Stimulated activated CD4-positive, alpha-beta T cell treated with anti-CD3 and anti-CD28 coated beads, Interleukin-1b, Interleukin-23, amount 100 ng/mL, for 4 hours (primary cell): ENCODE measurements at regions not wholly inside any gene's neighbourhood (a gene's known extent, or its start where the extent isn't known, plus 50 kb on each side); places are given as distances from the start of the nearest gene placed in this dataset.
"Not testable (repeated sequence)": the region's sequence is repeated elsewhere in the genome, so short reads cannot be mapped to it uniquely, and the experiment has no call there.

Experiments
- DNase-seq, 2 donors: peaks; one replicate each; pipeline ENCODE4 v3.0.0-alpha.2; 2020; ENCODE audit warnings: low read depth in 2 of 2

GRCh38 chr6:164079275-164079600, 664.7 kb downstream of the QKI start:
- DNase-seq: no peak

- DNase-seq: no peak
Measured at GRCh38 chr6:164078532-164079274, 664.2 kb downstream of the QKI start.

GRCh38 chr6:164076818-164077532, 662.5 kb downstream of the QKI start:
- not testable (repeated sequence) for DNase-seq

- no peak for DNase-seq
Measured at GRCh38 chr6:164075981-164076615, 661.6 kb downstream of the QKI start.

GRCh38 chr6:164072240-164072666, 657.7 kb downstream of the QKI start:
- no peak for DNase-seq

DNA sequence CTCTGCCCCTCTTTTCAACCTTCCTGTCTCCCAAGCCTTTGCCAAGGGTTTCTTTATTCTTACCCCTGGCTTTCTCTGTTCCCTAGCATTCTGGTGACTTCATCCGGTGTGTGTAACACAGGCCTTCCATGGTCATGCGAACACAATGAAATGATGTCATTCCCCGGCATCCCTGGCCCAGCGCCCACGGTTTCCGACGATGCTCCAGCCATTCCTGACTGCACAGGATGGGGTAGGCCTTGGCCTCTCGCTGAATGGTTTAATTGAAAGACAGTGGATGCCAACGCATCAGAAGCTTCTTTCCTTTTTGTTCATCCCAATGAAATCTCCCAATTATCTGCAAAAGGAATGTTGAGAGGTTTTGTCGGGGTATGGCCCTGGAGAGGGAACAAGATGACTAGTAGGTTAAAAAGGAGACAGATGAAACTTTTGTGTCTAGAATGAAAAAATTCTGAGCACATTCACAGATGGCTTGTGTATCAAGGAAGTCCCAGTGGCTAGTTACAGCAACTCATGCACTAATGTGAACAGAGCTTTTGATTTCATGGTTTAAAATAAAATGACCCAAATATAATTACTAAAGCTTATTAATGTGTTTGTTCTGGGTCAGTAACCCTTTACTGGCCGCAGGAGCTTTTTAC, 655.0 kb downstream of the QKI start:
- DNase-seq: no peak

DNA sequence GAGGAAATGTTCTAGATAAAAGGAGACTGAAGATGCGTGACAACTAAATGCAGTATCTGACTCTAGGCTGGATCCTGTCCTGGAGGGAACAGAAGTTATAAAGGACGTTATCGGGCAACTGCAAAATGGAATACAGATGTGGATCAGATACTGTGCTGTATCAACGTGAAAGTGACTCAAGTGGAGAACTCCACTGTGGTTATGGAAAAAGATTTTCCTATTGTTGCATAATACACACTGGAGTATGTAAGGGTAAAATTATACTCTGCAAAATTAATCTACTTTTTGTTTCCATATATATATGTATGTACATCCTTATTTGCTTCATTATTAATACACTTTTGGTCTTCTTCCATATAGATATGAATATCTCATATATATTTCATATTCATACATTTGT, 654.0 kb downstream of the QKI start:
- no peak for DNase-seq

GRCh38 chr6:164066766-164067165, 652.2 kb downstream of the QKI start:
- no peak for DNase-seq

DNA sequence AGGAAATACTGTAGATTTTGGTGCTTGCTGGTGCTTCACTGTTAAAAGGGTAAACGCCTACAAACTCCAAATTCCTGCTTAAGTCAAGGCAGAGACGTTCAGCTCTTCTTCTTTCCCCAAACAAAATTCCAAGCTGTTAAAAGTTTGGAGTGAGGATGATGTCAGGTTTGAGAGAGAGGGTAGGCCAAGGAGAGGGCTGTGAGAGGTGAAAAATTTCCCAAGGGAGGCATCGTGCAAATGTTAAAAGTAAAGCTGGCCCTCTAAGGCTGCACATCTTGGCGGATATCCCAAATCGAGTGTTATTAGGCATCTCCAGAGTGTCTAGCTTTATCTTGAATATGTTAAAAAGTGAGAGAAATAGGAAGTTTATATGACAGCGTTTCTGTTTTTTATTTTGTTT, 651.8 kb downstream of the QKI start:
- no peak for DNase-seq

DNA sequence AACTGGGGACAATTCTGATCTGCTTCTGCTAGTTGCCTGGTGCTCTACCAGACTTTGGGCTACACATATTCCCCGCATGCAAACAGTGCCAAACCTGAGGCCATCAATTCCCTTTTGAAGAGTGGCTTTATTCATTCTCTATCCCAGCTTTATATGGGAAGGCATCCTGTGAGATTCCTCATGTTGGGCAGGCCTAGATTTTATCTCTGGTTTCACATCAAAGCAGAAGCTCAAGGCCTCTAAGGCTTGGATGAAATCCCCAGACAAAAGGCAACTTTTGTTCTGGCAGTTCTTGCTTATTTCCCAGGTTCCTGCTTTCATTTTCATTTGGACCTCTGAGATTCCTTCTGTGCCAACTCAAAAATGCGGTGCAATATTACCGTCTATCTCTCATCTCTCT, 648.8 kb downstream of the QKI start:
- no peak for DNase-seq

- no peak for DNase-seq
Measured at GRCh38 chr6:164062872-164063271, 648.4 kb downstream of the QKI start.

- no peak for DNase-seq
Measured at GRCh38 chr6:164057876-164058275, 643.4 kb downstream of the QKI start.

DNA sequence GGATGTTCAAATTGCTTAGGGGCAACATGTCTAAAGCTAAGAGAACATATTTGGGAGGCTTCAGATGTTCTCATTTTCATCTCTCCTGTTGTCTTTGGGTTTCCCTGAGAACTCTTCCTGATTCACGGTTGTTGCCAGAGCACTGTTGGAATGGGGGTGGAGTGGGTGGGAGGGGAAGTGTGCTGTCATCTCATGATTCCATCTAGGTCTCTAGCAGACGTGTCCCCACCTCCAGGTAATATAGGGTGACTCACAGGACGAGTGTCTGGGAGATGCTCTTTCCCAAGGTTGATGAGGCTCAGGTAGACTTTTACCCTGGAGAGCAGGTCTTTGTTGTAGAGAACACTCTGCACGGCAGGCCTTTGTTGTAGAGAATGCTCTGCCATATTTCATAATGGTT, 636.9 kb downstream of the QKI start:
- DNase-seq: no peak

DNA sequence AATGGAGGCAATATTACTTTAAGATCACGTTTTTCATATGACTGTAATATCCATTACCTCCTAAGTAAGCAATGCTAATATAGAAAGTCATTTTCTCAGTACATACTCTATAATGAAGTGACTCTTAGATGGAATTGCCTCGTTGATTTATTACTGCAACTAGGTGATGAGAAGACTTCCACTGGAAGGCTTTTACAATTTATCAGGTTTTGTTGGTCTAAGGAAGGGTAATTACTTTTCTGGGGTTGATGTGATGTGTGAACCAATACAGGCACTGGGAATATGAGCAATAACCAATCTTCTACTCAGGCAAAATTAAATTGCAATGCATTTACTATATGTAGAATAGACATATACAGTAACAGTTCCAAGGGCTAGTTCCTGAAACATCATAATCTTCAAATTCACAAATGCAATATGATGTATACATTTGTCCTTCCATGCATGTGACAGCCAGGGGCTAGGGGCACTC, 635.0 kb downstream of the QKI start:
- DNase-seq: no peak

- DNase-seq: no peak
Measured at GRCh38 chr6:164048840-164049516, 634.5 kb downstream of the QKI start.

DNA sequence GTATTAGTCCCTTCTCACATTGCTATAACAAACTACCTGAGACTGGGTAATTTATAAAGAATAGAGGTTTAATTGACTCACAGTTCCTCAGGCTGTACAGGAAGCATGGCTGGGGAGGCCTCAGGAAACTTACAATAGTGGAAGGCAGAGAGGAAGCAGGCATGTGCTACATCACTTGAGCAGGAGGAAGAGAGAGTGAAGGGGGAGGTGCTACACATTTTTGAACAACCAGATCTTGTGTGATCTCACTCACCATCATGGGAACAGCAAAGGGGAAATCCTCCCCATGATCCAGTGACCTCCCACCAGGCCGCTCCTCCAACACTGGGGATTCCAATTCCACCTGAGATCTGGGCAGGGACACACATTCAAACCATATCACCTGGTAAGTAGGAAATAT, 630.6 kb downstream of the QKI start:
- DNase-seq: no peak

DNA sequence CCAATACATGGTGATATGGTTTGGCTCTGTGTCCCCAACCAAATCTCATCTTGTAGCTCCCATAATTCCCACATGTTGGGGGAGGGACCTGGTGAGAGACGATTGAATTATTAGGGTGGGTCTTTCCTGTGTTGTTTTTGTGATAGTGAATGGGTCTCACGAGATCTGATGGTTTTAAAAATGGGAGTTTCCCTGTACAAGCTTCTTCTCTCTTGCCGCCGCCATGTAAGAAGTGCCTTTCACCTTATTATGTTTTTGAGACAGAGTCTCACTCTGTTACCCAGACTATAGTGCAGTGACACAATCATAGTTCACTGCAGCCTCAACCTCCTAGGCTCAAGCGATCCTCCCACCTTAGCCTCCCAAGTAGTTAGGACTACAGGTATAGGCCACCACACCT, 629.1 kb downstream of the QKI start:
- DNase-seq: not testable (repeated sequence)

DNA sequence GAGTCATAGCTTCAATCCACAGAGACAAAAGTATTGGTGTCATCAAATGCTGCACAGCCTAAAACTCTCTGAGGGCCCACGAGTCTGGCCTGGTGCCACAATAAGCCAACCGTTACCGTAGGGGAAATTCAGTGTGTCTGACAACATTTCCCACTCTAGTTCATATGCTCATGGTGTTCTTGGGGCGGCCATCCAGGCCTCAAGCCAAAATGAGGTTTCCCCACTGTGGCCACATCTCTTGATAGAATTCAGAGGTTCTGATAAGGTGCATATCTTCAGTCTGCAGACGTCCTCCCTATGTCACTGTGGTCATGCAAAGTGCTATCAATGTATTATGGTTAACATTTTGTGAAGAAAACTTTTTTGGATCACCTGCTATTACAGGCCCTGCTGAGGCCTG, 627.7 kb downstream of the QKI start:
- no peak for DNase-seq

GRCh38 chr6:164040994-164041393, 626.5 kb downstream of the QKI start:
- DNase-seq: no peak

GRCh38 chr6:164039954-164040375, 625.4 kb downstream of the QKI start:
- peak; percentile 2 to 23 for DNase-seq

GRCh38 chr6:164037171-164037870, 622.8 kb downstream of the QKI start:
- no peak for DNase-seq
